ENCODE measurements at regions not wholly inside any gene's neighbourhood (a gene's known extent, or its start where the extent isn't known, plus 50 kb on each side); places are given as distances from the start of the nearest gene placed in this dataset.
"Not testable (repeated sequence)": the region's sequence is repeated elsewhere in the genome, so short reads cannot be mapped to it uniquely, and the experiment has no call there.

DNA sequence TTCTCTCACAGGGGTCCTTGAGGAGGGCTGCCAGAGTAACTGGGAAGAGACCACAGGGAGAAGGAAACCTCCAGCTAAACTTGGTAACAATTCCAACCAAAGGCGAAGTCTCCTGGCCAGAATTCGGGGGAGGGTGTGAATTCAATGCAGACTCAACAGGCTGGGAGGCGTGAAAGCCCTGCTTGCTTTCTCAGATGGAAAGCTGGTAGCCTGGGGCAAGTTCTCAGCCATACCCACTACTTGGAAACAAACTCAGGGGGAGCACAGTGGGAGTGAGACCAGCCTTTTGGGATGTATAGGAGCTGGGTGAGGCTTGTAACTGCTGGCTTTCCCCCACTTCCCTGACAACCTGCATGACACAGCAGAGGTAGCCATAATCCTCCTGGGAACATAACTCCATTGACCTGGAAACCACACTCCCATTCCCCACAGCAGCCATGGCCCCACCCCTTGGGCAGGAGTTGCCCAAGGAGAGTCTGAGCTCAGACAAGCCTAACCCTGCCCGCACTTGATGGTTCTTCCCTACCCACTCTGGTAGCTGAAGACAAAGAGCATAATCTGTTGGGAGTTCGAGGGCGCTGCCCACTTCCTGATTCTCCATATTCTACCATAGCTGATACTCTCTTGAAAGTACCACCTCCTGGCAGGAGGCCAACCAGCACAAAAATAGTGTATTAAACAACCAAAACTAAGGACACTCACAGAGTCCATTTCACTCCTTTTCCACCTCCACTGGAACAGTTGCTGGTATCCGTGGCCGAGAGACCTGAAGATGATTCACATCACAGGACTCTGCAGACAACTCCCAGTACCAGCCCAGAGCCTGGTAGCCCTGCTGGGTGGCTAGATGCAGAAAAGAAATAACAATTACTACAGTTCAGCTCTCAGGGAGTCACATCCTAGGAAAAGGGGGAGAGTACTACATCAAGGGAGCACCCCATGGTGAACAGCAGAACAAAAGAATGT, 123.8 kb downstream of the FAM170A start:
- no peaks in the 10 kb centered on the region for H3K36me3 Mint-ChIP-seq (ENCODE audit: low read depth)
- DNase-seq (ENCODE audit: low spot score): no peak
- no peak overlapping the region for H3K4me3 Mint-ChIP-seq
- H3K4me1 Mint-ChIP-seq (ENCODE audit: low read depth): no peaks in the 10 kb centered on the region
- H3K9me3 Mint-ChIP-seq: no peaks in the 10 kb centered on the region
- no peaks in the 10 kb centered on the region for H3K27me3 Mint-ChIP-seq (ENCODE audit: low read depth)
- no peak overlapping the region for H3K27ac Mint-ChIP-seq

DNA sequence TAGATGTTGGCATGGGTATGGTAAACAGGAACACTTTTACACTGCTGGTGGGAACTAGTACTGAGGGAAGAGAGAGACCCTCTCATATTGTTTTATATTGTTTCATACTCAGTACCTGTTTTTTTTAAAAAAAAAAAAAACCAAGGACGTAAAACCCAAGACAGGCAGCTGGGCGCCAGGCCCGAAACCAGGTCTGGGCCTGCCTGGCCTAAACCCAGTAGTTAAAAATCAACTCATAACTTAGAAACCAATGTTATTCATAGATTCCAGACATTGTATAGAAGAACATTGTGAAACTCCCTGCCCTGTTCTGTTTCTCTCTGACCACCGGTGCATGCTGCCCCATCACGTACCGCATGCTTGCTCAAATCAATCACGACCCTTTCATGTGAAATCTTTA, 125.5 kb downstream of the FAM170A start:
- H3K9me3 Mint-ChIP-seq; H3K27me3 Mint-ChIP-seq (ENCODE audit: low read depth); H3K4me1 Mint-ChIP-seq (ENCODE audit: low read depth); H3K4me3 Mint-ChIP-seq; DNase-seq (ENCODE audit: low spot score); H3K27ac Mint-ChIP-seq; H3K36me3 Mint-ChIP-seq (ENCODE audit: low read depth): not testable (repeated sequence)

GRCh38 chr5:119757276-119757675, 127.9 kb downstream of the FAM170A start:
- Mint-ChIP-seq H3K36me3 (ENCODE audit: low read depth) (no peaks in the 10 kb centered on the region), H3K27me3 (ENCODE audit: low read depth) (no peaks in the 10 kb centered on the region), H3K4me1 (ENCODE audit: low read depth) (no peaks in the 10 kb centered on the region), H3K9me3 (no peaks in the 10 kb centered on the region), H3K27ac (no peak overlapping the region), H3K4me3 (no peak overlapping the region)
- no peak for DNase-seq (ENCODE audit: low spot score)

DNA sequence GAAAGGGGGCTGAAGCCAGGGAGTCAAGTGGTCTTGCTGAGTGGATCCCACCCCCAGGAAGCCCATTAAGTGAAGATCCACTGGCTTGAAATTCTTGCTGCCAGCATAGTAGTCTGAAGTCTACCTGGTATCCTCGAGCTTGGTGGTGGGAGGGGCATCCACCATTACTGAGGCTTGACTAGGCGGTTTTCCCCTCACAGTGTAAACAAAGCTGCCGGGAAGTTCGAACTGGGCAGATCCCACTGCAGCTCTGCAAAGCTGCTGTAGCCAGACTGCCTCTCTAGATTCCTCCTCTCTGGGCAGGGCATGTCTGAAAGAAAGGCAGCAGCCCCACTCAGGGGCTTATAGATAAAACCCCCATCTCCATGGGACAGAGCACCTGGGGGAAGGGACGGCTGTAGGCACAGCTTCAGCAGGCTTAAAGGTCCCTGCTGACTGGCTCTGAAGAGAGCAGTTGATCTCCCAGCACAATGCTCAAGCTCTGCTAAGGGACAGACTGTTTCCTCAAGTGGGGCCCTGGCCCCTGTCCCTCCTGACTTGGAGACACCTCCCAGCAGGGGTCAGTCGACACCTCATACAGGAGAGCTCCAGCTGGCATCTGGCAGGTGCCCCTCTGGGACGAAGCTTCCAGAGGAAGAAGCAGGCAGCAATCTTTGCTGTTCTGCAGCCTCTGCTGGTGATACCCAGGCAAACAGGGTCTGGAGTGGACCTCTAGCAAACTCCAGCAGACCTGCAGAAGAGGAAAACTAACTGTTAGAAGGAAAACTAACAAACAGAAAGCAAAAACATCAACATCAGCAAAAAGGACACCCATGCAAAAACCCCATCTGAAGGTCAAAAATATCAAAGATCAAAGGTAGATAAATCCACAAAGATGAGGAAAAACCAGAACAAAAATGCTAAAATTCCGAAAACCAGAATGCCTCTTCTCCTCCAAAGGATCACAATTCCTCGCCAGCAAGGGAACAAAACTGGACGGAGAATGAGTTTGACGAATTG, 140.6 kb downstream of the FAM170A start:
- H3K36me3 Mint-ChIP-seq (ENCODE audit: low read depth); H3K4me3 Mint-ChIP-seq; DNase-seq (ENCODE audit: low spot score); H3K4me1 Mint-ChIP-seq (ENCODE audit: low read depth); H3K27me3 Mint-ChIP-seq (ENCODE audit: low read depth); H3K27ac Mint-ChIP-seq; H3K9me3 Mint-ChIP-seq: not testable (repeated sequence)

DNA sequence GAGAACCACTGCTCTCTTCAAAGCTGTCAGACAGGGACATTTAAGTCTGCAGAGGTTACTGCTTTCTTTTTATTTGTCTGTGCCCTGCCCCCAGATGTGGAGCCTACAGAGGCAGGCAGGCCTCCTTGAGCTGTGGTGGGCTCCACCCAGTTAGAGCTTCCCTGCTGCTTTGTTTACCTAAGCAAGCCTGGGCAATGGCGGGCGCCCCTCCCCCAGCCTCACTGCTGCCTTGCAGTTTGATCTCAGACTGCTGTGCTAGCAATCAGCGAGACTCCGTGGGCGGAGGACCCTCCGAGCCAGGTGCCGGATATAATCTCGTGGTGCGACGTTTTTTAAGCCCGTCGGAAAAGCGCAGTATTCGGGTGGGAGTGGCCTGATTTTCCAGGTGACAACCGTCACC, 150.8 kb downstream of the FAM170A start:
- not testable (repeated sequence) for H3K36me3 Mint-ChIP-seq (ENCODE audit: low read depth); H3K4me1 Mint-ChIP-seq (ENCODE audit: low read depth); H3K9me3 Mint-ChIP-seq; H3K27ac Mint-ChIP-seq; H3K27me3 Mint-ChIP-seq (ENCODE audit: low read depth); DNase-seq (ENCODE audit: low spot score); H3K4me3 Mint-ChIP-seq

DNA sequence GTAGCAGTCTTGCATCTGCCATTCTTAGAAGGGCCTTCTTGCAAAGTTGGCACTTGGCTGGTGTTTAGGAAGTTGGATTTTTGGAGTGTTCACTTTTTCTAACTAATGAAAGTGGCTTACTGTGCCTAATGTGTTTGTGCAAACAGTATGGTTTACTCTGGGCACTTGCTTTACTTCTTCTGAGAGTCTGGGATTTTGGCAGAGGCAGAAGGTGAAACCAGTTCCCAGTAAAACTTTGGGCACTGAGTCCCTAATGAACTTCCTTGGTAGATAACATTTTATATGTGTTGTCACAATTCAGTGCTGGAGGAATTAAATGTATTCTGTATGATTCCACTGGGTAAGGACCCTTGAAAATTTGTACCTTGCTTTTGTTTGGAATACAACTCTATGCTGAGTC, 155.7 kb downstream of the FAM170A start:
- H3K36me3 Mint-ChIP-seq (ENCODE audit: low read depth): no peaks in the 10 kb centered on the region
- no peak overlapping the region for H3K4me3 Mint-ChIP-seq
- H3K27me3 Mint-ChIP-seq (ENCODE audit: low read depth): no peaks in the 10 kb centered on the region
- H3K9me3 Mint-ChIP-seq: no peaks in the 10 kb centered on the region
- no peak overlapping the region for H3K27ac Mint-ChIP-seq
- H3K4me1 Mint-ChIP-seq (ENCODE audit: low read depth): no peaks in the 10 kb centered on the region
- no peak for DNase-seq (ENCODE audit: low spot score)

GRCh38 chr5:119789406-119790117, 160.2 kb downstream of the FAM170A start:
- Mint-ChIP-seq H3K36me3 (ENCODE audit: low read depth) (no peaks in the 10 kb centered on the region), H3K4me3 (no peak overlapping the region), H3K9me3 (no peaks in the 10 kb centered on the region), H3K27me3 (ENCODE audit: low read depth) (no peaks in the 10 kb centered on the region), H3K27ac (no peak overlapping the region), H3K4me1 (ENCODE audit: low read depth) (no peaks in the 10 kb centered on the region)
- DNase-seq (ENCODE audit: low spot score): no peak

- no peaks in the 10 kb centered on the region for H3K36me3 Mint-ChIP-seq (ENCODE audit: low read depth)
- no peaks in the 10 kb centered on the region for H3K9me3 Mint-ChIP-seq
- DNase-seq (ENCODE audit: low spot score): no peak
- no peaks in the 10 kb centered on the region for H3K4me1 Mint-ChIP-seq (ENCODE audit: low read depth)
- no peak overlapping the region for H3K4me3 Mint-ChIP-seq
- H3K27ac Mint-ChIP-seq: no peak overlapping the region
- no peaks in the 10 kb centered on the region for H3K27me3 Mint-ChIP-seq (ENCODE audit: low read depth)
These were observed 162.9 kb downstream of the FAM170A start for GRCh38 chr5:119792161-119792799.

GRCh38 chr5:119795768-119796167, 166.4 kb downstream of the FAM170A start:
- H3K9me3 Mint-ChIP-seq: no peaks in the 10 kb centered on the region
- H3K4me3 Mint-ChIP-seq: no peak overlapping the region
- DNase-seq (ENCODE audit: low spot score): no peak
- H3K27ac Mint-ChIP-seq: no peak overlapping the region
- no peaks in the 10 kb centered on the region for H3K4me1 Mint-ChIP-seq (ENCODE audit: low read depth)
- H3K27me3 Mint-ChIP-seq (ENCODE audit: low read depth): no peaks in the 10 kb centered on the region
- no peaks in the 10 kb centered on the region for H3K36me3 Mint-ChIP-seq (ENCODE audit: low read depth)

DNA sequence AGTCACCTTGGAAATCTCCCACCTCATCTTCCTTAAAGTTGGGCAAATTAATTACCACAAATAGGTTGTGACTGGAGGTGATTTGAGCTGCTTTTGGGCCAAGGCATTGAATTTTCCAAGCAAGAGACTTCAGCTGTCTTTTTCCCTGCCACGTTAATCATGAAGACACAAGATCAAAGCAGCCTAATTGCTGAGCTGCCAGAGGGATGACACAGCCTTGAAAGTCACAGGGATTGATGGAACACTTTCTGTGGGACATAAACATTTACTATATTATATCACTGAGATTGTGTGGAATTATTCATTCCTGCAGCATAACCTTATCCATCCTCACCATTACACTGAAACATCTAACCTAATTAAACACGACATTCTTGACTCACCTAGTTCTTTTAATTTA, 172.2 kb downstream of the FAM170A start:
- DNase-seq (ENCODE audit: low spot score): no peak
- Mint-ChIP-seq H3K36me3 (ENCODE audit: low read depth) (no peaks in the 10 kb centered on the region), H3K27me3 (ENCODE audit: low read depth) (no peaks in the 10 kb centered on the region), H3K9me3 (peaks cover 4% of the 10 kb centered on the region), H3K4me3 (no peak overlapping the region), H3K27ac (no peak overlapping the region), H3K4me1 (ENCODE audit: low read depth) (no peaks in the 10 kb centered on the region)

DNA sequence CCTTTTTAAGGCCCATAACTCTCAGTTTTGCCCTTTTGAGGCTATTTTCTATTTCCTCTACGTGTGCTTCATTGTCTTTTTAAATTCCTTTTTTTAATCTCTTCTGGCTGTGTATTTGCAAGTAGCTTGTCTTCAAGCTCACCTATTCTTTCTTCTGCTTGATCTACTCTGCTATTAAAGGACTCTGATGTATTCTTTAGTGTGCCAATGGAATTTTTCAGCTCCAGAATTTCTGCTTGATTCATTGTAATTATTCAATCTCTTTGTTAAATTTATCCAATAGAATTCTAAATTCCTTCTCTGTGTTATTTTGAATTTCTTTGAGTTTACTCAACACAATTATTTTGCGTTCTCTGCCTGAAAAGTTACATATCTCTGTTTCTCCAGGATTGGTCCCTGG, 178.7 kb downstream of the FAM170A start:
- no peak overlapping the region for H3K4me3 Mint-ChIP-seq
- no peaks in the 10 kb centered on the region for H3K36me3 Mint-ChIP-seq (ENCODE audit: low read depth)
- no peaks in the 10 kb centered on the region for H3K4me1 Mint-ChIP-seq (ENCODE audit: low read depth)
- no peak for DNase-seq (ENCODE audit: low spot score)
- H3K27ac Mint-ChIP-seq: no peak overlapping the region
- H3K27me3 Mint-ChIP-seq (ENCODE audit: low read depth): no peaks in the 10 kb centered on the region
- peaks cover 4% of the 10 kb centered on the region for H3K9me3 Mint-ChIP-seq

DNA sequence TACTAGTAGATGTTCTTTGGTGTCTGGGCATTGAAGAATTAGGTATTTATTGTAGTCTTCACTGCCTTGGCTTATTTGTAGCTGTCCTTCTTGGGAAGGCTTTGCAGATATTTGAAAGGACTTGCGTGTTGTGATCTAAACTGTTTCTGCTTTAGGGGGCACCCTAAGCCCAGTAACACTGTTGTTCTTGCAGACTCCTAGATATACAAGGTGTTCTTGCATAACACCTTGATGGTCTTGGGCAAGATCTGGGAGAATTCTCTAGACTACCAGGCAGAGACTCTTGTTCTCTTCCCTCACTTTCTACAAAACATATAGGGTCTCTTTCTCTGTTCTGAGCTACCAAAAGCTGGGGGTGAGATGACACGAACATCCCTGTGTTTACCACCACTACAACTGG, 179.1 kb downstream of the FAM170A start:
- no peak for DNase-seq (ENCODE audit: low spot score)
- Mint-ChIP-seq H3K27me3 (ENCODE audit: low read depth) (no peaks in the 10 kb centered on the region), H3K4me3 (no peak overlapping the region), H3K36me3 (ENCODE audit: low read depth) (no peaks in the 10 kb centered on the region), H3K9me3 (peaks cover 4% of the 10 kb centered on the region), H3K4me1 (ENCODE audit: low read depth) (no peaks in the 10 kb centered on the region), H3K27ac (no peak overlapping the region)

- Mint-ChIP-seq H3K4me3 (no peak overlapping the region), H3K27me3 (ENCODE audit: low read depth) (no peaks in the 10 kb centered on the region), H3K27ac (no peak overlapping the region), H3K4me1 (ENCODE audit: low read depth) (no peaks in the 10 kb centered on the region), H3K9me3 (peaks cover 4% of the 10 kb centered on the region), H3K36me3 (ENCODE audit: low read depth) (no peaks in the 10 kb centered on the region)
- DNase-seq (ENCODE audit: low spot score): no peak
These were observed 180.9 kb downstream of the FAM170A start for GRCh38 chr5:119810217-119810616.
